GM23338 (cell line): ENCODE measurements at regions not wholly inside any gene's neighbourhood (a gene's known extent, or its start where the extent isn't known, plus 50 kb on each side); places are given as distances from the start of the nearest gene placed in this dataset.

ENCODE experiments used
- ATAC-seq: fragments of 200-7000 bp; cut with Tn5 transposase; 3 replicates; pipeline ENCODE4 v1.9.1; 2020
- DNase-seq: peaks from one replicate; pipeline ENCODE4 v3.0.0-alpha.2; 2015; ENCODE audit warnings: low spot score
- H2AFZ ChIP-seq: fragments of 200-600 bp; sonication (generic); 2 replicates; pipeline ENCODE4 v1.8.0; 2016; ENCODE audit warnings: antibody characterized with exemption, mild to moderate bottlenecking, moderate library complexity
- H3F3A ChIP-seq: fragments of 200-600 bp; sonication (generic); replicated peaks from 2 replicates; pipeline ENCODE4 v1.8.0; 2017; ENCODE audit warnings: antibody characterized with exemption, mixed run types, low read depth
- H3K27ac ChIP-seq: fragments of 200-600 bp; sonication (generic); 2 replicates; pipeline ENCODE4 v1.6.1; 2016; ENCODE audit warnings: low read depth
- H3K27me3 ChIP-seq: fragments of 200-600 bp; sonication (generic); 2 replicates; pipeline ENCODE4 v1.8.0; 2016; ENCODE audit warnings: mild to moderate bottlenecking, mixed run types, moderate library complexity; ENCODE audit not compliant: insufficient read depth
- H3K36me3 ChIP-seq: fragments of 200-600 bp; sonication (generic); 2 replicates; pipeline ENCODE4 v1.8.0; 2016; ENCODE audit warnings: mild to moderate bottlenecking; ENCODE audit not compliant: insufficient read depth
- H3K4me1 ChIP-seq: fragments of 200-600 bp; sonication (generic); 2 replicates; pipeline ENCODE4 v1.8.0; 2016; ENCODE audit warnings: mild to moderate bottlenecking, moderate library complexity; ENCODE audit not compliant: insufficient read depth
- H3K4me2 ChIP-seq: fragments of 200-600 bp; sonication (generic); 2 replicates; pipeline ENCODE4 v1.7.1; 2017; ENCODE audit warnings: mixed run types
- H3K4me3 ChIP-seq: fragments of 200-600 bp; sonication (generic); 2 replicates; pipeline ENCODE4 v1.6.1; 2016; ENCODE audit warnings: mixed run types
- H3K79me2 ChIP-seq: fragments of 200-600 bp; sonication (generic); replicated peaks from 2 replicates; pipeline ENCODE4 v1.8.0; 2017; ENCODE audit warnings: mild to moderate bottlenecking; ENCODE audit not compliant: insufficient read depth
- H3K9me2 ChIP-seq: fragments of 200-600 bp; sonication (generic); 2 replicates; pipeline ENCODE4 v1.8.0; 2017; ENCODE audit not compliant: insufficient read depth
- H4K20me1 ChIP-seq: fragments of 200-600 bp; sonication (generic); replicated peaks from 2 replicates; pipeline ENCODE4 v1.8.0; 2017; ENCODE audit warnings: mild to moderate bottlenecking; ENCODE audit not compliant: insufficient read depth
- H3K27ac Mint-ChIP-seq: 2 replicates; pipeline ENCODE4 v1.8.0; 2020; ENCODE audit warnings: inconsistent platforms, mild to moderate bottlenecking, moderate library complexity, mixed read lengths
- H3K27me3 Mint-ChIP-seq: 3 replicates; pipeline ENCODE4 v1.8.0; 2022; ENCODE audit warnings: low read depth, mild to moderate bottlenecking, moderate library complexity, mixed read lengths, inconsistent platforms; ENCODE audit not compliant: insufficient read depth, poor library complexity
- H3K36me3 Mint-ChIP-seq: 3 replicates; pipeline ENCODE4 v1.8.0; 2021; ENCODE audit warnings: low read depth, mild to moderate bottlenecking, inconsistent platforms, moderate library complexity, mixed read lengths
- H3K4me1 Mint-ChIP-seq: 3 replicates; pipeline ENCODE4 v1.8.0; 2020; ENCODE audit warnings: mild to moderate bottlenecking, inconsistent platforms, mixed read lengths
- H3K4me3 Mint-ChIP-seq: 3 replicates; pipeline ENCODE4 v1.8.0; 2021; ENCODE audit warnings: moderate library complexity, mild to moderate bottlenecking, inconsistent platforms, mixed read lengths
- H3K9me3 Mint-ChIP-seq: 3 replicates; pipeline ENCODE4 v1.8.0; 2020; ENCODE audit warnings: moderate library complexity, mild to moderate bottlenecking, inconsistent platforms, mixed read lengths
- ETS1 ChIP-seq: IDR thresholded peaks from 2 replicates; pipeline ENCODE4 v1.6.1; 2016; ENCODE audit warnings: antibody characterized with exemption
- EZH2 ChIP-seq: fragments of 200-600 bp; sonication (generic); IDR thresholded peaks from one replicate; pipeline ENCODE4 v1.8.0; 2017; ENCODE audit warnings: antibody characterized with exemption, mild to moderate bottlenecking, low read depth; ENCODE audit not compliant: unreplicated experiment
- JUNB ChIP-seq: IDR thresholded peaks from one replicate; pipeline ENCODE4 v1.6.1; 2016; ENCODE audit warnings: antibody characterized with exemption; ENCODE audit not compliant: unreplicated experiment
- NANOG ChIP-seq: IDR thresholded peaks from 2 replicates; pipeline ENCODE4 v1.6.1; 2016; ENCODE audit warnings: antibody characterized with exemption, borderline replicate concordance
- REST ChIP-seq: IDR thresholded peaks from one replicate; pipeline ENCODE4 v1.6.1; 2018; ENCODE audit warnings: antibody characterized with exemption; ENCODE audit not compliant: unreplicated experiment
- STAT1 ChIP-seq: IDR thresholded peaks from one replicate; pipeline ENCODE4 v1.6.1; 2016; ENCODE audit warnings: antibody characterized with exemption; ENCODE audit not compliant: unreplicated experiment
- ZNF331 ChIP-seq: fragments of 250-450 bp; sonication (Bioruptor Pico); IDR thresholded peaks from 2 replicates; pipeline ENCODE4 v1.5.0; 2020; ENCODE audit warnings: low read depth, mild to moderate bottlenecking, moderate library complexity
- TF ChIP-seq, protein P1 (sequence below): fragments of 250-450 bp; sonication (Bioruptor Pico); IDR thresholded peaks from 2 replicates; pipeline ENCODE4 v1.5.0; 2020; ENCODE audit warnings: mild to moderate bottlenecking, moderate library complexity

GRCh38 chr6:140817176-140817575 lies 1315.5 kb upstream of the GJE1 start (continued):
- TF ChIP-seq STAT1 (no peak), NANOG (no peak), EZH2 (no peak), JUNB (no peak), REST (no peak), ETS1 (no peak), ZNF331 (CRISPR knock-in tag) (no peak)

GRCh38 chr6:140816681-140817080 lies 1316.0 kb upstream of the GJE1 start:
- TF ChIP-seq STAT1 (no peak), ETS1 (no peak), NANOG (no peak)
- Mint-ChIP-seq H3K36me3 (no peaks in the 10 kb centered on the region; the same call in 2 of the 3 replicates), H3K27me3 (no peaks in the 10 kb centered on the region), H3K9me3 (peaks cover 6% of the 10 kb centered on the region; the same call in 2 of the 3 replicates), H3K27ac (no peak overlapping the region), H3K4me3 (no peak overlapping the region), H3K4me1 (no peaks in the 10 kb centered on the region)
- Histone ChIP-seq H3F3A (no peaks in the 10 kb centered on the region), H3K9me2 (no peaks in the 10 kb centered on the region), H3K27ac (no peak overlapping the region), H3K79me2 (no peaks in the 10 kb centered on the region), H2AFZ (no peak overlapping the region), H3K27me3 (no peaks in the 10 kb centered on the region), H3K4me3 (no peak overlapping the region), H3K4me2 (no peak overlapping the region), H3K36me3 (no peaks in the 10 kb centered on the region), H3K4me1 (no peaks in the 10 kb centered on the region), H4K20me1 (no peaks in the 10 kb centered on the region)
- DNase-seq: no peak
- no peak for ATAC-seq

- no peaks in the 10 kb centered on the region for H3K4me1 ChIP-seq
- H3K4me2 ChIP-seq: no peak overlapping the region
- ATAC-seq (no peak), DNase-seq (no peak)
- no peaks in the 10 kb centered on the region for H4K20me1 ChIP-seq
- H3K27me3 ChIP-seq: no peaks in the 10 kb centered on the region
- H3K4me3 ChIP-seq: no peak overlapping the region
- H3K9me2 ChIP-seq: peaks cover 5% of the 10 kb centered on the region; the same call in 1 of the 2 replicates
- H3K27ac ChIP-seq: no peak overlapping the region
- H3K36me3 Mint-ChIP-seq: peaks cover 4% of the 10 kb centered on the region; the same call in 2 of the 3 replicates
- H3K27ac Mint-ChIP-seq: no peak overlapping the region
- no peak overlapping the region for H2AFZ ChIP-seq
- H3K4me1 Mint-ChIP-seq: no peaks in the 10 kb centered on the region
- no peaks in the 10 kb centered on the region for H3K79me2 ChIP-seq
- H3K36me3 ChIP-seq: no peaks in the 10 kb centered on the region
- H3F3A ChIP-seq: no peaks in the 10 kb centered on the region
- H3K4me3 Mint-ChIP-seq: no peak overlapping the region
- peaks cover 10% of the 10 kb centered on the region for H3K9me3 Mint-ChIP-seq
- no peaks in the 10 kb centered on the region for H3K27me3 Mint-ChIP-seq
- no peak for TF ChIP-seq EZH2
- TF ChIP-seq, protein P1, sequence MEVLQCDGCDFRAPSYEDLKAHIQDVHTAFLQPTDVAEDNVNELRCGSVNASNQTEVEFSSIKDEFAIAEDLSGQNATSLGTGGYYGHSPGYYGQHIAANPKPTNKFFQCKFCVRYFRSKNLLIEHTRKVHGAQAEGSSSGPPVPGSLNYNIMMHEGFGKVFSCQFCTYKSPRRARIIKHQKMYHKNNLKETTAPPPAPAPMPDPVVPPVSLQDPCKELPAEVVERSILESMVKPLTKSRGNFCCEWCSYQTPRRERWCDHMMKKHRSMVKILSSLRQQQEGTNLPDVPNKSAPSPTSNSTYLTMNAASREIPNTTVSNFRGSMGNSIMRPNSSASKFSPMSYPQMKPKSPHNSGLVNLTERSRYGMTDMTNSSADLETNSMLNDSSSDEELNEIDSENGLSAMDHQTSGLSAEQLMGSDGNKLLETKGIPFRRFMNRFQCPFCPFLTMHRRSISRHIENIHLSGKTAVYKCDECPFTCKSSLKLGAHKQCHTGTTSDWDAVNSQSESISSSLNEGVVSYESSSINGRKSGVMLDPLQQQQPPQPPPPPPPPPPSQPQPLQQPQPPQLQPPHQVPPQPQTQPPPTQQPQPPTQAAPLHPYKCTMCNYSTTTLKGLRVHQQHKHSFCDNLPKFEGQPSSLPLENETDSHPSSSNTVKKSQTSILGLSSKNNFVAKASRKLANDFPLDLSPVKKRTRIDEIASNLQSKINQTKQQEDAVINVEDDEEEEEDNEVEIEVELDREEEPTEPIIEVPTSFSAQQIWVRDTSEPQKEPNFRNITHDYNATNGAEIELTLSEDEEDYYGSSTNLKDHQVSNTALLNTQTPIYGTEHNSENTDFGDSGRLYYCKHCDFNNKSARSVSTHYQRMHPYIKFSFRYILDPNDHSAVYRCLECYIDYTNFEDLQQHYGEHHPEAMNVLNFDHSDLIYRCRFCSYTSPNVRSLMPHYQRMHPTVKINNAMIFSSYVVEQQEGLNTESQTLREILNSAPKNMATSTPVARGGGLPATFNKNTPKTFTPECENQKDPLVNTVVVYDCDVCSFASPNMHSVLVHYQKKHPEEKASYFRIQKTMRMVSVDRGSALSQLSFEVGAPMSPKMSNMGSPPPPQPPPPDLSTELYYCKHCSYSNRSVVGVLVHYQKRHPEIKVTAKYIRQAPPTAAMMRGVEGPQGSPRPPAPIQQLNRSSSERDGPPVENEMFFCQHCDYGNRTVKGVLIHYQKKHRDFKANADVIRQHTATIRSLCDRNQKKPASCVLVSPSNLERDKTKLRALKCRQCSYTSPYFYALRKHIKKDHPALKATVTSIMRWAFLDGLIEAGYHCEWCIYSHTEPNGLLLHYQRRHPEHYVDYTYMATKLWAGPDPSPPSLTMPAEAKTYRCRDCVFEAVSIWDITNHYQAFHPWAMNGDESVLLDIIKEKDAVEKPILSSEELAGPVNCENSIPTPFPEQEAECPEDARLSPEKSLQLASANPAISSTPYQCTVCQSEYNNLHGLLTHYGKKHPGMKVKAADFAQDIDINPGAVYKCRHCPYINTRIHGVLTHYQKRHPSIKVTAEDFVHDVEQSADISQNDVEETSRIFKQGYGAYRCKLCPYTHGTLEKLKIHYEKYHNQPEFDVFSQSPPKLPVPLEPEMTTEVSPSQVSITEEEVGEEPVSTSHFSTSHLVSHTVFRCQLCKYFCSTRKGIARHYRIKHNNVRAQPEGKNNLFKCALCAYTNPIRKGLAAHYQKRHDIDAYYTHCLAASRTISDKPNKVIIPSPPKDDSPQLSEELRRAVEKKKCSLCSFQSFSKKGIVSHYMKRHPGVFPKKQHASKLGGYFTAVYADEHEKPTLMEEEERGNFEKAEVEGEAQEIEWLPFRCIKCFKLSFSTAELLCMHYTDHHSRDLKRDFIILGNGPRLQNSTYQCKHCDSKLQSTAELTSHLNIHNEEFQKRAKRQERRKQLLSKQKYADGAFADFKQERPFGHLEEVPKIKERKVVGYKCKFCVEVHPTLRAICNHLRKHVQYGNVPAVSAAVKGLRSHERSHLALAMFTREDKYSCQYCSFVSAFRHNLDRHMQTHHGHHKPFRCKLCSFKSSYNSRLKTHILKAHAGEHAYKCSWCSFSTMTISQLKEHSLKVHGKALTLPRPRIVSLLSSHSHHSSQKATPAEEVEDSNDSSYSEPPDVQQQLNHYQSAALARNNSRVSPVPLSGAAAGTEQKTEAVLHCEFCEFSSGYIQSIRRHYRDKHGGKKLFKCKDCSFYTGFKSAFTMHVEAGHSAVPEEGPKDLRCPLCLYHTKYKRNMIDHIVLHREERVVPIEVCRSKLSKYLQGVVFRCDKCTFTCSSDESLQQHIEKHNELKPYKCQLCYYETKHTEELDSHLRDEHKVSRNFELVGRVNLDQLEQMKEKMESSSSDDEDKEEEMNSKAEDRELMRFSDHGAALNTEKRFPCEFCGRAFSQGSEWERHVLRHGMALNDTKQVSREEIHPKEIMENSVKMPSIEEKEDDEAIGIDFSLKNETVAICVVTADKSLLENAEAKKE (CRISPR knock-in tag): no peak
Measured at GRCh38 chr6:140812636-140813035, 1320.1 kb upstream of the GJE1 start.
